HT1080 (cell line): ENCODE measurements at regions not wholly inside any gene's neighbourhood (a gene's known extent, or its start where the extent isn't known, plus 50 kb on each side); places are given as distances from the start of the nearest gene placed in this dataset.

Experiments
- DNase-seq: peaks from one replicate; pipeline ENCODE4 v3.0.0-alpha.2; 2015; ENCODE audit warnings: low read depth

DNA sequence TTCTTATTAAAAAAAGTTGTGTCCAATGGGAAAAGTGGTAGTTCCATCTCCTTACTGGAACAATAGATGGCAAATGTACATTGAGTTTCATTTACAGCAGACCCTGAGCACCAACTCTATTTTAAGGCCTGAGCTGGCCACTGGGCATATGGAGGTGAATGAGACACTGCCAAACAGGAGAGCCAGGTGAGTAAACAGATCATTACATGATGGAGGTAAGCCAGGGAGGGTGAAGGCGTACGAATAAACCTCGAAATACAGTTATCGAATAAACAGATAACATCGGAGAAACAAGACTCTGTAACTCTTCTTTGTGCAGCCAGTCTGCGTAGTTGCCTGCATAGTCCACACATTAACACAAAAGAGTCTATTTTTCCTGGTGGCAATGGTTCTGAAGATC is 446.4 kb upstream of the KLF4 start:
- DNase-seq: no peak

DNA sequence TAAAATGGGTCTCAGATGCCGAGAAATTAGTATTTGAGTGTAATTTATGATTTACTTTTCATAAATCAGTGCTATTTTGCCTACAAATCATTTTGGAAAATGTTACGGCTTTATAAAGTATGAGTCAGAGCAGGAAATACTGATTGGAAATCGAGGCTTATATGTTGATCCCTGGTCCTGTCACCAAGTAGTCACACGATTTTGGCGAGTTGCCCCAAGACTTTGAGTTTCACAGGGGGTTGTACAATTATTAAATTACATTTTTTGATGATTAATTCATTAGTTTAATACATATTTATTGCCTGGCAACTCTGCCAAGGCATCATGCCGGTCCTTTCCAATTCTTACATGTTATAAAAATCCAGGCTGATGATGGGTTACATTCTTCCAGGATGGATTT is 443.9 kb upstream of the KLF4 start:
- no peak for DNase-seq

DNA sequence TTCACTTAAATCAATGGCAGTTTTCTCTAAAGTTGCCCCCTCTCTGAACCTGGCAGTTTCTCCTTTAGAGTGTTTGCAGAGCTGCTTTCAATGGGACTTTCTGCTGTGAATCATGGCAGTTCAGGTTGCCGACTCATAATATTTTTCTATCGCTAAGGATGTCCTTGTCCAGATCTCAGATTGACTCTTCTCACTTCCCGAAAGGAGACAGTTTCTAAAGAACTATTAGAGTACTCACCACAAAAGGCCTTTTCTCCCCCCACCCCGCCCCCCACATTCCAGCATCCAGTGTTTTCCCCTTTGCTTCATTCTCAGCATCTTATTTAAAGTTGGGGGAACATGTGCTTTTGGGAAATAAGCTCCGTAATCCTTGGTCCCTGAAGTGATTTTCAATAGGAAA is 443.5 kb upstream of the KLF4 start:
- DNase-seq: peak; percentile 27

- no peak for DNase-seq
Observed at GRCh38 chr9:107932601-107933000, 443.0 kb upstream of the KLF4 start.

- no peak for DNase-seq
Observed at GRCh38 chr9:107932046-107932445, 442.5 kb upstream of the KLF4 start.

DNA sequence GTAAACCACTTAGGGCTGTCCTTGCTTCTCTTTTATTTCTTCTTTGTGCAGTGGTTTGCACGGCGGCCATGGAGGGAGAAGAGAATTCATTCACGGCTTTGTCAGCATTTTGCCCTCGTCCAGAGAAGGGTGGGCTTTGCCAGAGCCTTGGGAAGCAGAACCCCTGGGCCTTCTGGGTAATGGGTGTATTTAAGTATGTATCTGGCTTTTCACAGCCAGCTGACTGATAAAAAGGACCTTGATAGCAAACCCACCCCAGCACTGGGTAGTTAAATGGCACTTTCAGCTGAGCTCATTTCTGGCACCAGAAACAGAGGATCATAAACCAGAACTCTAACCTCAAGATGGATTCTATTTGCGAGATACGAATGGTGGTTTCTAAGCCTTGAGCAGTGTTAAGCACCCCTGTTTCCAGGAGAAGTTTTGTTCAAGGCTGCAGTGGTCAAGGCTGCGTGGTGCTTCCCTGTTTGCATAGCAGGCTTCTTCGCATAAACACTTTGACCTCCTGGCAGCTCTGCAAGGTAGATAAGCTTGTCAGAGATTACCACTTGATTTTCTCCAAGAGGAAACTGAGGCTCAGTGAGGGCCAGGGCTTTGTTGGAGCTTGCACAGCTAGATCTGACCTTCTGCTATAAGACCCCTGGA is 441.6 kb upstream of the KLF4 start:
- no peak for DNase-seq

DNA sequence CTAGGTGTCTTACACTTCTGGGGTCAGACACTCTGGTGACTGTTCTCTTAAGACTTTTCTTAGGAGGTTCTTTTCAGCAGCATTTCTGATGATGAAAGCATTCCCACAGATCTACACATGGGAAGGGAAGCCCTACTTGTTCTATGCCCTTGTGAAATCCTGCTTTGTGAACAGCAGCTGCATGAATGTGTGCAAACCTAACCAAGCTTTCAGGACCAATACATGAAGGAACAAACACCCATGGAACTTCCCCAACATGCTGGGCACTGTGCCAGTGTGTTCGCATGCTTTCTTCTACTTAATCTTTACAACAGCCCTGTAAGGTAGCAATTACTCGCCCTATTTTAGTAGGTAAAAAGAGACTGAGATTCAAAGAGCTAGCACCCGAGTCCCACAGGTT is 439.9 kb upstream of the KLF4 start:
- no peak for DNase-seq

DNA sequence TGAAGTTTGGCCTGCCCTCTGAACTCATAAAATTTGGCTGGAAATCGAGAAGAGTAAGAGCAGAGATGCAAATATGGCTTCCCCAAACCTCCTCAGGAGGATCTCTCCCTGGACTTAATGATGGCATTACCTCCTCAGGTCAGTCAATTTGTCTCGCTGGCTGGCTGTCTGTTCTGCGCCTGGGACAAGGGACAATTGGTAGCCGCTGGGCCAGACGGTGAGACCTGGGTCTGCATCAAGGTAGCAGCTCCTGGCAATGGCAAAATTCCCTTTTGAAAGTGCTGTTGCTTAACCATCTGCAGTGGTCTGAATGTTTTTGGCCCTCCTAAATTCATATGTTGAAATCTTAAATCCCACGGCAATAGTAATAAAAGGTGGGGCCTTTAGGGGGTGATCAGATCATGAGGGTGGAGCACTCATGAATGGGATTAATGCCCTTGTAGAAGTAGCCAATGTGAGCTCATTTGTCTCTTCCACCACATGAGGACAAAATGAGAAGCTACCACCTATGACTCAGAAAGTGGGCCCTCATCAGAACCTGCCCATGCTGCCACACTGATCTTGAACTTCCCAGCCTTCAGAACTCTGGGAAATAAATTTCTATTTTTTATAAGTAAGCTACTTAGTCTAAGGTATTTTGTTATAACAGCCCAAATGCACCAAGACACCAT is 439.3 kb upstream of the KLF4 start:
- DNase-seq: no peak

GRCh38 chr9:107927276-107927675 is 437.7 kb upstream of the KLF4 start:
- DNase-seq: no peak

GRCh38 chr9:107925749-107926297 is 436.3 kb upstream of the KLF4 start:
- DNase-seq: no peak

DNA sequence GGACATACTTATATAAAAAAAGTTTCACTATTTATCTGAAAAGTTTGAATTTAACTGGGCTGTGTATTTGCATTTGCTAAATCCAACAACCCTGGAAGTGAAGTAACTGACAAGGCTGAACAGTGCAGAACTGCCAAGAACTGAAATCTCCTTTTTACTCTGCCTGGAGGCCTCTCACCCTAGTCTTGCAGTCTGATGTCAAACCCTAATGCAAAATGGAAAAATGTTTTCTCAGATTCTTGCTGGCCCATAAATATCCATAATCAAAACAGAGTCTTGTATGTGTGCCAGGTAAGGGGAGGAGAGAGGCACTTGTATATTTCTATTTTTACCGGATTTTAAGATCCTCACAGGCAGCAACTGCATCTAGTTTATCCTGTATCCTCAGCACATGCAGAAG is 432.7 kb upstream of the KLF4 start:
- DNase-seq: no peak

DNA sequence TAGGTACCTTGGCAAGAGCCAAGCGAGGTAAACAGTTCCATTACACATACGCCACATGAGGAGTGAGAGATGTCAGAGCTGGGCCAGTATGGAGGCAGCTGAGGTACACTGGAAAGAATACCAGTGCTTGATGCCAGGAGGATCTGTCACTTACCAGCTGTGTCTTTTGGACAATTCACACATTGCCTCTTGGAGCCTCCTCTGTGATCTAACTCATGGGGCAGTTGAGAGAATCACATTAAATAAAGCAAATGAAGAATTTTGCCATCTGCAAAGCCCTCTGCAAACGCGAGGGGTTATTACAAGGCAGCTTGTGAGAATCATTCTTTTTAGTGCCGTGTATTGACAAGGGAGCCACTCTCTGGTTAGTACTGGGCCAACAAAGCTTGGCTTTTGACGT is 429.7 kb upstream of the KLF4 start:
- no peak for DNase-seq

DNA sequence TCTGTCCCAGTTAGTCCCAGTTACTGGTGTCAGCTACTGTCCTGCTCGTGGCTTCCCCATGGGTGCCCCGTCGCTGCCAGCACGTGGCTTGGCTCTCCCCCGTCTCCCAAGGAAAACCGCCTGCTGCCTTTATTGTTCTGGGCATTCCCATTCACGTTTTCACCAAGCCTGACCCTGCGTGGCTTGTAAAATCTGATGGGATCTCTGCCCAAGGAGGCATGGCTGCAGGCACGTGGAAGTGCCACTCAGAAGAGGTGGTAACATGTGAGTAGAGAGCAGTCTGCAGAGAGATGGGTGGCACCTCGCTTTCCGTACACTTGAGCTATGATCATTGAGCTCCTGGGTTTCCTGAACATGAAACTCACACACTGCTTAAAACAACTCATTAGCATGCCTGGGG is 429.2 kb upstream of the KLF4 start:
- DNase-seq: no peak

- DNase-seq: no peak
Observed at GRCh38 chr9:107914151-107914550, 424.6 kb upstream of the KLF4 start.

GRCh38 chr9:107907715-107908114 is 418.1 kb upstream of the KLF4 start:
- DNase-seq: no peak

GRCh38 chr9:107907255-107907654 is 417.7 kb upstream of the KLF4 start:
- no peak for DNase-seq

DNA sequence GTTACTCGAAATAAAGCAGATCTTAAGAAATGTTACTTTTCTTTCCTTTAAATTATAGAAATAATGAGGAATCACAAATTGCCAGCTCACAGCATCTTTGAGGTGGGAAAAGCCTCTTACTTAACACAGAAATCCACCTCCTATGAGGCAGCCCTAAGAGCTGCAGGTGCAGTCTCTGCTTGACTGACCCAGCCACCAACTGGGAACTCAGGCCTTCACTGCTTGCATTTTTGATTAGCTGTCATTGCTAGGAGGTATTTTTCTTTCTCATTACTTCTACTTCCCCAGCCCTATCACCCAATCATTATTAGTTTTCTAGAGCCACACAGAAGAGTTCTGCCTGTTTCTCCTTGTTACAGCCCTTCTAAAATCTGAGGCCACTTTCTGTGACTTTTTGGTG is 416.5 kb upstream of the KLF4 start:
- no peak for DNase-seq

GRCh38 chr9:107905308-107906020 is 415.9 kb upstream of the KLF4 start:
- DNase-seq: no peak

GRCh38 chr9:107899961-107900330 is 410.4 kb upstream of the KLF4 start:
- DNase-seq: no peak

DNA sequence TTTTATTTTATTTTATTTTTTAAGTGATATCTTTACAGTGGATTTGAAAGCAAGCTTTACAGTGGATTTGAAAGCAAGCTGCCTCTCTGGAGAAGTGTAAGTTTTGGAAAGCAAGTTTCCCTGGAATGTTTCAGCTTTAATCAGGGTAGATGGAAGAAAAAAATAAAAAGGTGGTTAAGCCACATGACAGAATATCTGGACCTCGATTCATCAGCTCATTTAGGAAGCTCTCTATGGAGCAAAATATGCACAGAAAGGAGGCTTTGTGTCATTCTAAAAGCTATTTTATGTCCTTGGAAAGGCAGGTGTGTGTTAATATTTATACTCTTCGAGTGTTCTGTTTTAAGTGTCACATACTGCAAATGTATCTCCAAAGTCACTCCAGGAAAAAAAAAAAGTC is 409.2 kb upstream of the KLF4 start:
- DNase-seq: no peak

DNA sequence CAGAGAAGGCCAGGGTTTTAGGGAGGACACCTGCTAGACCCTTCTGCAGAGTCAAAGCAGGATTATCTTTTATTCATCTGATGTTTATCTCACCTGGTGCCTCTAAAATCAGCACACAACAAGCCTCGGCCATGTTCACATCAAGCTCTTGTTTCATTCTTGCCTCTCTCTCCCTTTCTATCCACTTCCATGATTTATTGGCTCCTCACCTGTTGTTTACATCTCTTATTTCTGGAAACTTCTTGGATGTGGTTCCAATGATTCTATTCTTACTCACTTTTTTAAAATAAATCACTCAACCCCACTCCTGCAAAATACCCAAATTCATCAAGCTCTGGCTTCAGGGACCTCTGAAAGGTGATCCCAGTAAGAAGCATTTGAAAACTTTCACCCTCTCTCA is 407.0 kb upstream of the KLF4 start:
- no peak for DNase-seq

GRCh38 chr9:107895501-107896001 is 406.0 kb upstream of the KLF4 start:
- DNase-seq: no peak
